ENCODE measurements at regions not wholly inside any gene's neighbourhood (a gene's known extent, or its start where the extent isn't known, plus 50 kb on each side); places are given as distances from the start of the nearest gene placed in this dataset.

GRCh38 chr12:128019996-128020544 lies 246.9 kb upstream of the TMEM132C start:
- TF ChIP-seq GATA2 (IDR thresholded peaks at IDR 0.05; ENCODE audit: low read depth, low read length) (no peak), GATA3 (IDR thresholded peaks at IDR 0.05; ENCODE audit: low read depth, low read length) (no peak)

Measured in SH-SY5Y (cell line).